ENCODE measurements at regions not wholly inside any gene's neighbourhood (a gene's known extent, or its start where the extent isn't known, plus 50 kb on each side); places are given as distances from the start of the nearest gene placed in this dataset.

DNA sequence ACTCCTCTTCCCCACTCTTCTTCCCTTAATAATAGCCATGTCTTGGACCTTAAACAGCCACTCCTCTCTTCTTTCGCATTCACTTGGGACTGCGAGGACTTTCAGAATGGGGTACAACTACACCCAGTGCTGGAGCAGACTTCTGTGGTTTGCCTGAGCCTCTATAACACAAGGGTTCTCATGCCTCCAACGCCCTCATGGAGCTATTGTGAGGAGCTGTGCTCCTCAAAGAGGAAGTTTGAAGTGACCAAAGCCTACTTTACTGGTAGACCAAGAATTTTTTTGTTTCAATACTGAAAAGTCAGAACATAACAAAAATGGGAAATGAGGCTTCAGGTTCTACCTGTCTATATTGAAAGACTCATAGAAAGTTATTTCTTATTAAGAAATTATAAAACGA is 316.4 kb downstream of the PIK3R1 start:
- intact Hi-C loops (cut with DNase I; ENCODE audit: low total_unique reads) = no loop called here
- Histone ChIP-seq H3K27ac (no peak overlapping the region), H3K27me3 (replicated peaks in 1 of 7) (peaks cover 0 to 11% (median 0%) of the 10 kb centered on the region in 7 donors), H3K36me3 (no peaks in the 10 kb centered on the region), H3K4me3 (no peak overlapping the region), H3K4me1 (peaks cover 0 to 12% (median 0%) of the 10 kb centered on the region in 6 donors), H3K9me3 (peaks cover 0 to 17% (median 10%) of the 10 kb centered on the region in 8 donors)
- TF ChIP-seq POLR2A (IDR thresholded peaks at IDR 0.05) (no peak), POLR2AphosphoS5 (IDR thresholded peaks at IDR 0.05) (no peak)
- TF ChIP-seq, protein P1, sequence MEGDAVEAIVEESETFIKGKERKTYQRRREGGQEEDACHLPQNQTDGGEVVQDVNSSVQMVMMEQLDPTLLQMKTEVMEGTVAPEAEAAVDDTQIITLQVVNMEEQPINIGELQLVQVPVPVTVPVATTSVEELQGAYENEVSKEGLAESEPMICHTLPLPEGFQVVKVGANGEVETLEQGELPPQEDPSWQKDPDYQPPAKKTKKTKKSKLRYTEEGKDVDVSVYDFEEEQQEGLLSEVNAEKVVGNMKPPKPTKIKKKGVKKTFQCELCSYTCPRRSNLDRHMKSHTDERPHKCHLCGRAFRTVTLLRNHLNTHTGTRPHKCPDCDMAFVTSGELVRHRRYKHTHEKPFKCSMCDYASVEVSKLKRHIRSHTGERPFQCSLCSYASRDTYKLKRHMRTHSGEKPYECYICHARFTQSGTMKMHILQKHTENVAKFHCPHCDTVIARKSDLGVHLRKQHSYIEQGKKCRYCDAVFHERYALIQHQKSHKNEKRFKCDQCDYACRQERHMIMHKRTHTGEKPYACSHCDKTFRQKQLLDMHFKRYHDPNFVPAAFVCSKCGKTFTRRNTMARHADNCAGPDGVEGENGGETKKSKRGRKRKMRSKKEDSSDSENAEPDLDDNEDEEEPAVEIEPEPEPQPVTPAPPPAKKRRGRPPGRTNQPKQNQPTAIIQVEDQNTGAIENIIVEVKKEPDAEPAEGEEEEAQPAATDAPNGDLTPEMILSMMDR (IDR thresholded peaks at IDR 0.05 in 8 of 11, conservative IDR thresholded peaks at IDR 0.05 in 3 of 11) = no peak
- 69 to 76% (median 75%) methylated on average over 4 of the region's 4 CpGs for WGBS, 5 donors
- DNase-seq = no peak

DNA sequence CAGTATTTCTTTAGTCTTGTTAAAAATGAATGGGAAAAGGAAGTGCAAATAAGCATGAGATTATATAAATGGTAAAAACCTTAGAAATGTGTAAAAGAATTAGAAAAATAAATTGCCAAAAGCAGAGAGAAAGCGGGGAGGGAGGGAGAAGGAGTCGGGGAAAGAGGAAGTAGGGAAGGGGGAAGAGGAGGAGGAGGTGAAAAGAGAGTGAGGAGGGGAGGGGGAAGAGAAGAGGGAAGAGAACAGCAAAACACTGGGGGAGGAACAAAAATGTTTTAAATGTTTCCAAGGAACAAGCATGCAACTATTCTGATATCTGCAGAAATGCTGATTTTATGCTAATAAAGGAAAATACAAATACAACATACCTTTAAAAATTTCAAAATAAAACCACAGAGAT is 317.5 kb downstream of the PIK3R1 start:
- Histone ChIP-seq H3K27me3 (replicated peaks in 1 of 7) (peaks cover 0 to 11% (median 0%) of the 10 kb centered on the region in 7 donors), H3K4me1 (peaks cover 0 to 12% (median 0%) of the 10 kb centered on the region in 6 donors), H3K9me3 (peaks cover 0 to 7% (median 4%) of the 10 kb centered on the region in 8 donors), H3K36me3 (no peaks in the 10 kb centered on the region), H3K4me3 (no peak overlapping the region), H3K27ac (no peak overlapping the region)
- TF ChIP-seq POLR2A (IDR thresholded peaks at IDR 0.05) (no peak), POLR2AphosphoS5 (IDR thresholded peaks at IDR 0.05) (no peak)
- TF ChIP-seq, protein P1 (IDR thresholded peaks at IDR 0.05 in 8 of 11, conservative IDR thresholded peaks at IDR 0.05 in 3 of 11) = no peak
- no peak for DNase-seq
- 29 to 40% (median 34%) methylated on average over 2 of the region's 2 CpGs for WGBS, 5 donors
- intact Hi-C loops (cut with DNase I; ENCODE audit: low total_unique reads) = no loop called here

DNA sequence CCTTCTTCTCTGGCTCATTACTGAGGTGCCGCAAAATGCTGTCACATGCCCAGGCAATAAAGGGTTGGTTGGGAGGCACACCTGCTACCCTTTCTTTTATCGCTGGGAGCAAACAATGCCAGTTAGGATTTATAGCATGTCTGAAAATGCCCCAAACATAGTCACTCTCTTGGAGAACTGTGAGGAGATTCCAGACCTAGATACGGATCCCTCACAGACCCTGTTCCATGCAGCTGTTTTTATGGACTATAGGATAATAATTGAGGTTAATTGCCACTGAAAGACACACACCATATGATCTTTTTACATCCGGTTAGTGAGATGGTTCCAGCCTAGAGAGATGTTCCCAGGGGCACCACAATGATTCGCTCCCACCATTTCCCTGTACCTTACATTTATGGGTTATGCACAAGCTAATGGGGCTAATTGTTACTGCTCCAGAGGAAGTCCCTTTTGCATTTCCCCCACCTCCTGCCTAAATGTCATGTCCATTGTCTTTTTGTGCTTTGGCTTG is 318.1 kb downstream of the PIK3R1 start:
- TF ChIP-seq POLR2AphosphoS5 (IDR thresholded peaks at IDR 0.05) = no peak
- TF ChIP-seq POLR2A (IDR thresholded peaks at IDR 0.05) = no peak
- TF ChIP-seq, protein P1 (IDR thresholded peaks at IDR 0.05 in 8 of 11, conservative IDR thresholded peaks at IDR 0.05 in 3 of 11) = no peak
- Histone ChIP-seq H3K27me3 (replicated peaks in 1 of 7) (peaks cover 0 to 12% (median 0%) of the 10 kb centered on the region in 7 donors), H3K4me1 (peaks cover 0 to 12% (median 0%) of the 10 kb centered on the region in 6 donors), H3K9me3 (peaks cover 0 to 1% (median 0%) of the 10 kb centered on the region in 8 donors), H3K4me3 (no peak overlapping the region), H3K36me3 (no peaks in the 10 kb centered on the region), H3K27ac (no peak overlapping the region)
- DNase-seq = no peak
- WGBS, 5 donors = 66 to 76% (median 70%) methylated on average over 5 of the region's 5 CpGs
- intact Hi-C loops (cut with DNase I; ENCODE audit: low total_unique reads) = no loop called here

DNA sequence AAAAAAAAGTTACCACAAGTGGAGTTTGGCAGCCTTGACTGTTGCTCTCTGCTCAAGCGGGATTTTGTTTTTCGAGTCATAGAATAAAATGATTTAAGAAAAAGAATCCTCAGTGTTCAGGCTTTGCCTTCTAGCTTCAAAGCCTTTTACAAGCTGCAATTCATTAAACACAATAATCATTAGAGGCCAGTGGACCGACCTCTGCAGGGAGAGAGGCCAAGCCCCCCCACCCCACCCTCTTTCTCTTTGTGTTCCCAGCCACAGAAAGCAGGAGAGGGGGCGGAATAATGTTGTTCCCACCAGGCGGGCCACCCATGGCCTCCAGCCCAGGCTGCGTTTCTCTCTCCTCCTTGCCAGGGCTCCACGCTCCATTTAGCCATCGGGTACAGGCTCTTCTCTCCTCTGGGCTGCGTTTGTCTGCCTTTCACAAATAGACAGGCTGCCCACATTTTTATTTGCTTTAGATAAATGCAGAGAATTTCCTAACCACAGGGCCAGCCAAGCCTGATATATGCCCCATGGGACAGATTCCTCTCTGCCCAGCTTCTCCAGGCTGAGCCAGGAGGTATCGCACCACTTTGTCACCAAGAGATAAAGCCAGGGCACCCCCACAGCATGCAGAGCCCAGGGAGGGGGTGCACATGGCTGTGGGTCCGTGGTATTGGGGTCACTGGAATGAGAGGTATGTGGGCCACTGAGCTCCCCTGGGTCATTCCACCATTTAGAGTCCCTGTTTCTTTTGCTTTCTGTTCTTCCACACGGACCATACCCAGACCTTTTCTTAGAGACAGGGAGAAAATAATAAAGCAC is 318.8 kb downstream of the PIK3R1 start:
- WGBS, 5 donors = 75 to 86% (median 82%) methylated on average over 12 of the region's 12 CpGs
- peaks cover 0 to 16% (median 0%) of the 10 kb centered on the region in 7 donors for H3K27me3 ChIP-seq (replicated peaks in 1 of 7)
- no peak overlapping the region for H3K4me3 ChIP-seq
- peaks cover 0 to 12% (median 0%) of the 10 kb centered on the region in 6 donors for H3K4me1 ChIP-seq
- no peaks in the 10 kb centered on the region for H3K36me3 ChIP-seq
- intact Hi-C loops (cut with DNase I; ENCODE audit: low total_unique reads) = no loop called here
- no peaks in the 10 kb centered on the region for H3K9me3 ChIP-seq
- TF ChIP-seq, protein P1 (IDR thresholded peaks at IDR 0.05 in 8 of 11, conservative IDR thresholded peaks at IDR 0.05 in 3 of 11) = no peak
- TF ChIP-seq POLR2AphosphoS5 (IDR thresholded peaks at IDR 0.05) (no peak), POLR2A (IDR thresholded peaks at IDR 0.05) (no peak)
- no peak for DNase-seq
- no peak overlapping the region for H3K27ac ChIP-seq
